GM12878 (cell line): ENCODE measurements at regions not wholly inside any gene's neighbourhood (a gene's known extent, or its start where the extent isn't known, plus 50 kb on each side); places are given as distances from the start of the nearest gene placed in this dataset.

ENCODE experiments used
- ATAC-seq: fragments of 200-7000 bp; cut with Tn5 transposase; 3 replicates; pipeline ENCODE4 v1.9.1; 2020; ENCODE audit warnings: mild to moderate bottlenecking, moderate library complexity
- BruUV-seq: library from RNA; stranded (reverse); fragments of 400-500 nt; replicated peaks from 2 replicates; lab custom pipeline; 2021; lab: Mats Ljungman, UMichigan
- CTCF ChIA-PET: fragments of 300-600 bp; sonication (Branson Sonifier 250); formaldehyde crosslinking; extraction: SDS; loops from one replicate; lab custom pipeline; 2021; ENCODE audit warnings: inconsistent platforms; lab: Yijun Ruan, JAX
- POLR2A ChIA-PET: fragments of 350-600 bp; formaldehyde crosslinking; extraction: SDS; loops from one replicate; lab custom pipeline; 2021; ENCODE audit warnings: inconsistent platforms; lab: Charles Lee
- RAD21 ChIA-PET: fragments of 300-600 bp; sonication (Branson Sonifier 250); formaldehyde crosslinking; loops from one replicate; lab custom pipeline; 2023; ENCODE audit warnings: antibody characterized with exemption; ENCODE audit not compliant: unreplicated experiment; lab: Charles Lee
- SMC1A ChIA-PET: fragments of 300-600 bp; sonication (Branson Sonifier 250); formaldehyde crosslinking; loops from one replicate; lab custom pipeline; 2023; ENCODE audit not compliant: unreplicated experiment, uncharacterized antibody; lab: Charles Lee
- DNase-seq: peaks from one replicate; pipeline ENCODE4 v3.0.0-alpha.2; 2011; ENCODE audit warnings: low read depth, low spot score
- FAIRE-seq: peaks from 3 replicates; lab custom pipeline; 2011; peaks lifted over from hg19 to GRCh38; lab: Jason Lieb, UNC
- H2AFZ ChIP-seq: 2 replicates; pipeline ENCODE4 v1.6.0; 2011; ENCODE audit warnings: low read depth, low read length, control low read depth; ENCODE audit not compliant: control insufficient read depth
- H3K27ac ChIP-seq: 2 replicates; pipeline ENCODE4 v1.5.1; 2011; ENCODE audit warnings: control low read depth; ENCODE audit not compliant: control insufficient read depth, insufficient read depth
- H3K27me3 ChIP-seq, 2 experiments: replicated peaks in 1 of 2; 2 replicates each; pipeline versions ENCODE4 v1.6.0 to v1.6.1; 2011; ENCODE audit warnings: low read length in 1 of 2; ENCODE audit not compliant: control insufficient read depth in 2 of 2, insufficient read depth in 2 of 2
- H3K36me3 ChIP-seq, 2 experiments: 2 replicates each; pipeline ENCODE4 v1.5.1; 2011; ENCODE audit warnings: low read length in 1 of 2; ENCODE audit not compliant: control insufficient read depth in 2 of 2, insufficient read depth in 2 of 2
- H3K4me1 ChIP-seq: 2 replicates; pipeline ENCODE4 v1.6.1; 2011; ENCODE audit warnings: mild to moderate bottlenecking, low read length, moderate library complexity, mixed read lengths; ENCODE audit not compliant: control insufficient read depth, insufficient read depth
- H3K4me2 ChIP-seq: 2 replicates; pipeline ENCODE4 v1.6.0; 2011; ENCODE audit warnings: control low read depth; ENCODE audit not compliant: control insufficient read depth, insufficient read depth
- H3K4me3 ChIP-seq: fragments of 200-600 bp; sonication (generic); 2 replicates; pipeline ENCODE4 v1.5.1; 2016
- H3K79me2 ChIP-seq: 2 replicates; pipeline ENCODE4 v1.6.0; 2011; ENCODE audit warnings: low read length; ENCODE audit not compliant: control insufficient read depth, insufficient read depth
- H3K9ac ChIP-seq: 2 replicates; pipeline ENCODE4 v1.8.0; 2011; ENCODE audit warnings: low read length, control low read depth, mixed read lengths; ENCODE audit not compliant: control insufficient read depth, insufficient read depth
- H3K9me3 ChIP-seq: replicated peaks from 3 replicates; pipeline ENCODE4 v1.5.1; 2011; ENCODE audit warnings: mild to moderate bottlenecking, low read length; ENCODE audit not compliant: control insufficient read depth, insufficient read depth
- H4K20me1 ChIP-seq: 2 replicates; pipeline ENCODE4 v1.6.0; 2011; ENCODE audit not compliant: control insufficient read depth, insufficient read depth
- ATF7 ChIP-seq: fragments of 450-650 bp; IDR thresholded peaks from 2 replicates; pipeline ENCODE4 v1.6.1; 2016; ENCODE audit warnings: low read depth, mild to moderate bottlenecking
- BCL11A ChIP-seq: IDR thresholded peaks from 2 replicates; pipeline ENCODE4 v1.6.1; 2011; ENCODE audit warnings: low read depth, low read length
- BHLHE40 ChIP-seq, 2 experiments: fragments of 450-650 bp in 1 of 2; IDR thresholded peaks; 2 replicates each; pipeline ENCODE4 v1.6.1; 2011 to 2017; ENCODE audit warnings: low read depth in 2 of 2, borderline replicate concordance in 1 of 2, improper control_type of control experiment in 1 of 2, low read length in 1 of 2, mild to moderate bottlenecking in 1 of 2
- DPF2 ChIP-seq: fragments of 450-650 bp; IDR thresholded peaks from 2 replicates; pipeline ENCODE4 v1.6.1; 2017; ENCODE audit warnings: mild to moderate bottlenecking
- EGR1 ChIP-seq, 2 experiments: IDR thresholded peaks; 1 replicate in 1 of 2; 2 replicates in 1 of 2; pipeline ENCODE4 v1.6.1; 2011 to 2012; ENCODE audit warnings: low read depth in 2 of 2, low read length in 2 of 2, borderline replicate concordance in 1 of 2, mild to moderate bottlenecking in 1 of 2, moderate library complexity in 1 of 2
- ETV6 ChIP-seq, 2 experiments: fragments of 450-650 bp in 1 of 2; IDR thresholded peaks in 1 of 2; conservative IDR thresholded peaks in 1 of 2; 2 replicates each; pipeline ENCODE4 v1.6.1; 2014; ENCODE audit warnings: antibody characterized with exemption in 1 of 2, borderline replicate concordance in 1 of 2, low read depth in 1 of 2, mild to moderate bottlenecking in 1 of 2, moderate library complexity in 1 of 2
- GABPA ChIP-seq: IDR thresholded peaks from 2 replicates; pipeline ENCODE4 v1.6.1; 2014; ENCODE audit warnings: antibody characterized with exemption, low read depth, mild to moderate bottlenecking, inconsistent platforms
- IKZF2 ChIP-seq, 2 experiments: fragments of 450-650 bp; IDR thresholded peaks; 2 replicates each; pipeline ENCODE4 v1.6.1; 2017; ENCODE audit warnings: mild to moderate bottlenecking in 2 of 2, moderate library complexity in 2 of 2
- IRF4 ChIP-seq: IDR thresholded peaks from 2 replicates; pipeline ENCODE4 v1.6.1; 2011; ENCODE audit warnings: low read depth, low read length
- JUNB ChIP-seq: IDR thresholded peaks from 2 replicates; pipeline ENCODE4 v1.6.1; 2016; ENCODE audit warnings: antibody characterized with exemption, mild to moderate bottlenecking
- RUNX3 ChIP-seq: IDR thresholded peaks from 2 replicates; pipeline ENCODE4 v1.6.1; 2012; ENCODE audit warnings: low read length, inconsistent platforms
- SPI1 ChIP-seq: IDR thresholded peaks from 2 replicates; pipeline ENCODE4 v1.6.1; 2011; ENCODE audit warnings: low read depth, mild to moderate bottlenecking, low read length, moderate library complexity, borderline replicate concordance; ENCODE audit not compliant: insufficient read depth
- WGBS: methylation state at CpG from one replicate; pipeline ENCODE4 v1.1.6; 2016; ENCODE audit warnings: low lambda C conversion rate; ENCODE audit not compliant: insufficient replicate concordance, insufficient coverage; ENCODE audit errors: missing lambda C conversion rate; 5-methylcytosine and 5-hydroxymethylcytosine counted together
- in situ Hi-C: fragments of 300-500 bp; cut with MboI; formaldehyde crosslinking; loops from 9 replicates; pipeline ENCODE4 v1.14.3; 2018; ENCODE audit warnings: mixed read lengths
- intact Hi-C: fragments of 100-400 bp; cut with micrococcal nuclease; formaldehyde crosslinking; loops from one replicate; pipeline ENCODE4 v1.14.2; 2022; ENCODE audit not compliant: unreplicated experiment
- TF ChIP-seq, protein P1 (sequence below): IDR thresholded peaks from 2 replicates; pipeline ENCODE4 v1.6.1; 2011; ENCODE audit warnings: low read depth, mild to moderate bottlenecking, low read length, moderate library complexity, borderline replicate concordance; ENCODE audit errors: extremely low read depth

DNA sequence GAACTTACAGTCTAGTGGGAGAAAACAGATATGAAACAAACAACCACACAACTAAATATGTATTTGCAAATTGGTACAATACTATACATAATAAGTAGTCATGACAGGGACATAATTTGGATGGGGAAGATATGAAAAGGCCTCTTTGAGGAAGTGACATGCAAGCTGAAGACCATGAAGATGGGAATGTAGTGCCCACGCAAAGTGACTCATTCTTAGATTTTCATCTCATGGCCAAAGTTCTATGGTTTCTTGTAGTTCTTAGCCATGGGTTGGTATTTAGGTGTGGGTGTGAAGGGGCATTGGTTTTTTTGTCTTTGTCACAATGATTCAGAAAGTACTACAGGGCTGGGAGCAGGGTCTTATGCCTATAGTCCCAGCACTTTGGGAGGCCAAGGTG is 105.4 kb upstream of the FAM78B start:
- CTCF ChIA-PET, result interaction anchor here (1.4 kb wide), 1 partner anchor 102 kb away, joined by 5 read pairs; no protein-coding TSS in a partner anchor
- Histone ChIP-seq H3K4me2 (no peak overlapping the region), H3K27me3 (no peaks in the 10 kb centered on the region), H3K4me3 (no peak overlapping the region), H3K27ac (no peak overlapping the region), H4K20me1 (no peaks in the 10 kb centered on the region), H3K4me1 (no peaks in the 10 kb centered on the region), H2AFZ (no peak overlapping the region), H3K79me2 (no peaks in the 10 kb centered on the region), H3K36me3 (no peaks in the 10 kb centered on the region), H3K9me3 (no peaks in the 10 kb centered on the region; the same call in 2 of the 3 replicates), H3K9ac (no peak overlapping the region)
- peak; percentile 80 for ATAC-seq
- BruUV-seq, result no TSS peak
- RAD21 ChIA-PET, result no interaction called here
- in situ Hi-C loops, result no loop called here
- intact Hi-C loops, result no loop called here
- peak; percentile 40 for DNase-seq
- FAIRE-seq, result no peak
- 0% methylated on average over 1 of the region's 1 CpG for WGBS
- TF ChIP-seq IRF4, result peak; percentile 71; the same call in 1 of the 2 replicates
- peak in 1 of 2 experiments; percentile 37; a peak in 1 of 3 replicates for TF ChIP-seq EGR1 (IDR thresholded peaks at IDR 0.05; ENCODE audit: borderline replicate concordance in 1 of 2, low read depth in 2 of 2, low read length in 2 of 2)
- TF ChIP-seq BCL11A, result 0 out of 2 replicates have a peak, but pooled peaks have one; percentile 17
- TF ChIP-seq ETV6 (conservative IDR thresholded peaks at IDR 0.05 in 1 of 2, IDR thresholded peaks at IDR 0.05 in 1 of 2; ENCODE audit: borderline replicate concordance in 1 of 2, low read depth in 1 of 2), result 0 out of 4 replicates have a peak, but pooled peaks of 1 of the 2 experiments have one; percentile 20
- TF ChIP-seq JUNB, result peak; percentile 46; the same call in 1 of the 2 replicates
- peak; percentile 66; the same call in 1 of the 2 replicates for TF ChIP-seq SPI1
- TF ChIP-seq DPF2, result peak; percentile 56; the same call in 1 of the 2 replicates
- TF ChIP-seq, protein P1, sequence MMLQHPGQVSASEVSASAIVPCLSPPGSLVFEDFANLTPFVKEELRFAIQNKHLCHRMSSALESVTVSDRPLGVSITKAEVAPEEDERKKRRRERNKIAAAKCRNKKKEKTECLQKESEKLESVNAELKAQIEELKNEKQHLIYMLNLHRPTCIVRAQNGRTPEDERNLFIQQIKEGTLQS, result no peak
- peak; percentile 26; the same call in 1 of the 2 replicates for TF ChIP-seq RUNX3
- peak; percentile 17 to 24; a peak in 1 of 4 replicates for TF ChIP-seq IKZF2 (IDR thresholded peaks at IDR 0.05)
- TF ChIP-seq ATF7, result peak; percentile 26; the same call in 1 of the 2 replicates
- TF ChIP-seq GABPA, result no peak
- no peak for TF ChIP-seq BHLHE40 (IDR thresholded peaks at IDR 0.05; ENCODE audit: borderline replicate concordance in 1 of 2, low read depth in 2 of 2, low read length in 1 of 2)
- POLR2A ChIA-PET, result no interaction called here
- SMC1A ChIA-PET, result interaction anchor here (1.5 kb wide), 1 partner anchor 14 kb away, joined by 3 read pairs; no protein-coding TSS in a partner anchor
